Transverse colon (tissue), 3 donors: ENCODE measurements at regions not wholly inside any gene's neighbourhood (a gene's known extent, or its start where the extent isn't known, plus 50 kb on each side); places are given as distances from the start of the nearest gene placed in this dataset.

Experiments
- POLR2A ChIP-seq: fragments of 450-650 bp; IDR thresholded peaks from one replicate; pipeline ENCODE4 v1.6.1; 2016; ENCODE audit warnings: antibody characterized with exemption, mild to moderate bottlenecking, moderate library complexity
- TF ChIP-seq, protein P1 (sequence below), 5 experiments: fragments of 200-600 bp in 3 of 5; fragments of 450-650 bp in 2 of 5; sonication (generic) in 3 of 5; IDR thresholded peaks; 1 replicate in 2 of 5; 2 replicates in 3 of 5; pipeline ENCODE4 v1.5.1; 2016 to 2017; ENCODE audit warnings: antibody characterized with exemption in 5 of 5, inconsistent platforms in 3 of 5, mild to moderate bottlenecking in 2 of 5, moderate library complexity in 1 of 5

DNA sequence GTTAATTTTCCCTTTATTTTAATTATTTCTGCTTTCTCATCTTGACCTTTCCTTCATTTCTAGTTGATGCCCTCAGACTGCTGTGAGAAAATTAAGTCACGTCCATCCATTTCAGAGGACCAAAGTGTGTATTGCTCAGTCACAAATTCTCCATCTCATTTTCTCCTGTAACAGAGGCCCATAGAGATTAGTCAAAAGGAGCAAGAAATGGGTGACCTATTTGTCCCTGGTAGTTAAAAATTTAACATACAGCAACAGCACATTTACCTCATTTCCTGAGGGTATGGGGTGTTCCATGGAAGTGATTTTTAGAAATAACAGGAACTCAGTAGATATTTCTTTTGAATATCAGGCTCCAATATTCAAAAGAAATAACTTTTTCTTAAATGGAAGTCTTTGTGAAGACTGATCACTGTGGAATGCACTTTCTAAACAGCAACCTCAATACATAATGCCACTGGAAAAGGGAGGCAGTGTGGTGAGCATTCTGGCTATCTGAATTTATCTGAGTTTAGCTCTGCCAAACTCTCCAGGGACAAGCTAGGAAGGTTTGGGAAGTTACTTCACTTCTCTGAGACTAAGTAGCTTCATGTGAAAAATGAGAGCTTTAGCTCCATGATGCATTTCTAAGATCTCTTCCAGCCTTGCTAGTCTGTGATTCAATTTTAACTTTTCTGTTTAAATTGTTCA is 808.2 kb downstream of the SQOR start:
- TF ChIP-seq POLR2A, result no peak
- TF ChIP-seq, protein P1, sequence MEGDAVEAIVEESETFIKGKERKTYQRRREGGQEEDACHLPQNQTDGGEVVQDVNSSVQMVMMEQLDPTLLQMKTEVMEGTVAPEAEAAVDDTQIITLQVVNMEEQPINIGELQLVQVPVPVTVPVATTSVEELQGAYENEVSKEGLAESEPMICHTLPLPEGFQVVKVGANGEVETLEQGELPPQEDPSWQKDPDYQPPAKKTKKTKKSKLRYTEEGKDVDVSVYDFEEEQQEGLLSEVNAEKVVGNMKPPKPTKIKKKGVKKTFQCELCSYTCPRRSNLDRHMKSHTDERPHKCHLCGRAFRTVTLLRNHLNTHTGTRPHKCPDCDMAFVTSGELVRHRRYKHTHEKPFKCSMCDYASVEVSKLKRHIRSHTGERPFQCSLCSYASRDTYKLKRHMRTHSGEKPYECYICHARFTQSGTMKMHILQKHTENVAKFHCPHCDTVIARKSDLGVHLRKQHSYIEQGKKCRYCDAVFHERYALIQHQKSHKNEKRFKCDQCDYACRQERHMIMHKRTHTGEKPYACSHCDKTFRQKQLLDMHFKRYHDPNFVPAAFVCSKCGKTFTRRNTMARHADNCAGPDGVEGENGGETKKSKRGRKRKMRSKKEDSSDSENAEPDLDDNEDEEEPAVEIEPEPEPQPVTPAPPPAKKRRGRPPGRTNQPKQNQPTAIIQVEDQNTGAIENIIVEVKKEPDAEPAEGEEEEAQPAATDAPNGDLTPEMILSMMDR (IDR thresholded peaks at IDR 0.05), result no peak
